GM12892 (cell line): ENCODE measurements at regions not wholly inside any gene's neighbourhood (a gene's known extent, or its start where the extent isn't known, plus 50 kb on each side); places are given as distances from the start of the nearest gene placed in this dataset.

Experiments
- POLR2A ChIP-seq: IDR thresholded peaks from 2 replicates; pipeline ENCODE4 v1.6.1; 2011; ENCODE audit warnings: low read depth, low read length, control low read depth
- POLR2AphosphoS5 ChIP-seq: IDR thresholded peaks from 2 replicates; pipeline ENCODE4 v1.6.1; 2011; ENCODE audit warnings: low read depth, low read length, control low read depth

DNA sequence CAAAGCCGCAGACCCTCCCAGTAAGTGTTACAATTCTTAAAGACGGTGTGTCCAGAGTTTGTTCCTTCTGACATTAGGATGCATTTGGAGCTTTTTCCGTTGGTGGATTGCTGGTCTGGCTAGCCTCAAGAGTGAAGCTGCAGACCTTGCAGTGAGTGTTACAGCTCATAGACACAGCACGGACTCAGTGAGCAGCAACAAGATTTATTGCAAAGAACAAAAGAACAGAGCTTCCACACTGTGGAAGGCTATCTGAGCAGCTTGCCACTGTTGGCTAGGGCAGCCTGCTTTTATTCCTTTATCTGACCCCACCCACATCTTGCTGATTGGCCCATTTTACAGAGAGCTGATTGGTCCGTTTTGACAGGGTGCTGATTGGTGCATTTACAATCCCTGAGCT lies 242.8 kb upstream of the SGCG start:
- no peak for TF ChIP-seq POLR2AphosphoS5
- no peak for TF ChIP-seq POLR2A
